Neural cell (in vitro differentiated cells): ENCODE measurements at regions not wholly inside any gene's neighbourhood (a gene's known extent, or its start where the extent isn't known, plus 50 kb on each side); places are given as distances from the start of the nearest gene placed in this dataset.

ENCODE experiments used
- H2AFZ ChIP-seq: fragments of 200-600, 300-800 bp; sonication (generic), shearing (Covaris generic); 2 replicates; pipeline ENCODE4 v1.6.0; 2014; ENCODE audit warnings: low read depth, mild to moderate bottlenecking, antibody characterized with exemption, low read length, moderate library complexity
- H3F3A ChIP-seq: fragments of 200-600 bp; shearing (Covaris generic); 2 replicates; pipeline ENCODE4 v1.6.1; 2016; ENCODE audit warnings: mild to moderate bottlenecking, moderate library complexity, mixed read lengths, antibody characterized with exemption, low read length; ENCODE audit not compliant: insufficient read depth, poor library complexity, severe bottlenecking
- H3K27ac ChIP-seq: fragments of 200-600, 300-800 bp; sonication (generic), shearing (Covaris generic); 2 replicates; pipeline ENCODE4 v1.5.1; 2014; ENCODE audit warnings: mild to moderate bottlenecking, low read length, moderate library complexity
- H3K27me3 ChIP-seq: fragments of 300-800, 200-600 bp; sonication (generic), shearing (Covaris generic); 2 replicates; pipeline ENCODE4 v1.6.0; 2014; ENCODE audit warnings: mild to moderate bottlenecking, low read depth, low read length, moderate library complexity; ENCODE audit not compliant: insufficient read depth
- H3K36me3 ChIP-seq: fragments of 300-800, 200-600 bp; sonication (generic), shearing (Covaris generic); 2 replicates; pipeline ENCODE4 v1.5.1; 2014; ENCODE audit warnings: mild to moderate bottlenecking, antibody characterized with exemption, low read length, moderate library complexity; ENCODE audit not compliant: insufficient read depth
- H3K4me2 ChIP-seq: fragments of 300-800, 200-600 bp; sonication (generic), shearing (Covaris generic); 2 replicates; pipeline ENCODE4 v1.6.0; 2014; ENCODE audit warnings: mild to moderate bottlenecking, low read length
- H3K4me3 ChIP-seq: fragments of 300-800, 200-600 bp; sonication (generic), shearing (Covaris generic); 2 replicates; pipeline ENCODE4 v1.5.1; 2014; ENCODE audit warnings: mild to moderate bottlenecking, low read length, moderate library complexity
- H3K79me2 ChIP-seq: fragments of 200-600 bp; shearing (Covaris generic); replicated peaks from 2 replicates; pipeline ENCODE4 v1.6.0; 2014; ENCODE audit warnings: mild to moderate bottlenecking, low read length, moderate library complexity; ENCODE audit not compliant: insufficient read depth
- H3K9ac ChIP-seq: fragments of 300-800, 200-600 bp; sonication (generic), shearing (Covaris generic); 2 replicates; pipeline ENCODE4 v1.6.1; 2016; ENCODE audit warnings: mild to moderate bottlenecking, low read length, mixed read lengths
- H3K9me2 ChIP-seq: fragments of 200-600 bp; shearing (Covaris generic); 2 replicates; pipeline ENCODE4 v1.6.1; 2016; ENCODE audit warnings: mild to moderate bottlenecking, low read length, mixed read lengths; ENCODE audit not compliant: insufficient read depth
- H3K9me3 ChIP-seq: fragments of 200-600, 300-800 bp; sonication (generic), shearing (Covaris generic); 2 replicates; pipeline ENCODE4 v1.6.1; 2016; ENCODE audit warnings: mild to moderate bottlenecking, mixed run types, low read length, moderate library complexity, mixed read lengths
- H4K20me1 ChIP-seq: fragments of 200-600 bp; shearing (Covaris generic); 2 replicates; pipeline ENCODE4 v1.6.1; 2016; ENCODE audit warnings: mild to moderate bottlenecking, mixed run types; ENCODE audit not compliant: insufficient read depth
- EP300 ChIP-seq: fragments of 450-650 bp; conservative IDR thresholded peaks from 2 replicates; pipeline ENCODE4 v1.6.1; 2014; ENCODE audit warnings: antibody characterized with exemption, mild to moderate bottlenecking, moderate library complexity; ENCODE audit not compliant: poor library complexity, severe bottlenecking
- EZH2 ChIP-seq: fragments of 200-600, 300-800 bp; shearing (Covaris generic), sonication (generic); IDR thresholded peaks from 2 replicates; pipeline ENCODE4 v1.6.1; 2014; ENCODE audit warnings: antibody characterized with exemption, low read length, borderline replicate concordance, mild to moderate bottlenecking; ENCODE audit not compliant: insufficient read depth, poor library complexity, severe bottlenecking
- MXI1 ChIP-seq: fragments of 450-650 bp; conservative IDR thresholded peaks from 2 replicates; pipeline ENCODE4 v1.6.1; 2014; ENCODE audit warnings: antibody characterized with exemption, mild to moderate bottlenecking; ENCODE audit not compliant: poor library complexity, severe bottlenecking
- POLR2AphosphoS5 ChIP-seq: IDR thresholded peaks from 2 replicates; pipeline ENCODE4 v1.6.1; 2012
- RAD21 ChIP-seq: fragments of 450-650 bp; conservative IDR thresholded peaks from 2 replicates; pipeline ENCODE4 v1.6.1; 2014; ENCODE audit warnings: antibody characterized with exemption, mild to moderate bottlenecking, moderate library complexity
- SMC3 ChIP-seq: fragments of 450-650 bp; conservative IDR thresholded peaks from 2 replicates; pipeline ENCODE4 v1.6.1; 2014; ENCODE audit warnings: antibody characterized with exemption, mild to moderate bottlenecking, moderate library complexity; ENCODE audit not compliant: poor library complexity
- TAF1 ChIP-seq: IDR thresholded peaks from 2 replicates; pipeline ENCODE4 v1.6.1; 2012; ENCODE audit warnings: low read depth
- TF ChIP-seq, protein P1 (sequence below): IDR thresholded peaks from 2 replicates; pipeline ENCODE4 v1.6.1; 2012; ENCODE audit warnings: borderline replicate concordance
- TF ChIP-seq, protein P2 (sequence below): fragments of 450-650 bp; IDR thresholded peaks from 2 replicates; pipeline ENCODE4 v1.5.1; 2014; ENCODE audit warnings: antibody characterized with exemption, mild to moderate bottlenecking, moderate library complexity; ENCODE audit not compliant: poor library complexity, severe bottlenecking

DNA sequence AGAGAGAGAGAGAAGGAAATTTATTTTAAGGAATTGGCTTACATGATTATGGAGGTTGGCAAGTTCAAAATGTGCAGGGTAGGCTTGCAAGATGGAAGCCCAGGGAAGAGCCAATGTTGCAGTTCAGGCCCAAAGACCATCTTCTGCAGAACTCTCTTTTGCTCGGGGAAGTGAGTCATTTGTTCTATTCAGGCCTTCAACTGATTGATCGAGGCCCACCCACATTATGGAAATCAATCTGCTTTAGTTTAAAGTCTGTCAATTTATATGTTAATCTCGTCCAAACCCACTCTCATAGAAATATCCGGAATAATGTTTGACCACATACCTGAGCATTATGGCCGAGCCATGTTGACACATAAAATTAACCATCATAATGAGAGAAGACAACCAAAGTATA, 113.3 kb upstream of the CXCL12 start:
- Histone ChIP-seq H4K20me1 (no peaks in the 10 kb centered on the region), H3K9me3 (no peaks in the 10 kb centered on the region), H3K79me2 (no peaks in the 10 kb centered on the region), H3K4me2 (no peak overlapping the region), H3K36me3 (no peaks in the 10 kb centered on the region), H3K4me3 (no peak overlapping the region), H2AFZ (no peak overlapping the region), H3K9ac (no peak overlapping the region), H3K9me2 (no peaks in the 10 kb centered on the region), H3K27ac (no peak overlapping the region), H3F3A (no peaks in the 10 kb centered on the region), H3K27me3 (no peaks in the 10 kb centered on the region)
- TF ChIP-seq EP300 (no peak), SMC3 (no peak), POLR2AphosphoS5 (no peak), TAF1 (no peak), EZH2 (no peak), MXI1 (no peak), RAD21 (no peak)
- TF ChIP-seq, protein P1, sequence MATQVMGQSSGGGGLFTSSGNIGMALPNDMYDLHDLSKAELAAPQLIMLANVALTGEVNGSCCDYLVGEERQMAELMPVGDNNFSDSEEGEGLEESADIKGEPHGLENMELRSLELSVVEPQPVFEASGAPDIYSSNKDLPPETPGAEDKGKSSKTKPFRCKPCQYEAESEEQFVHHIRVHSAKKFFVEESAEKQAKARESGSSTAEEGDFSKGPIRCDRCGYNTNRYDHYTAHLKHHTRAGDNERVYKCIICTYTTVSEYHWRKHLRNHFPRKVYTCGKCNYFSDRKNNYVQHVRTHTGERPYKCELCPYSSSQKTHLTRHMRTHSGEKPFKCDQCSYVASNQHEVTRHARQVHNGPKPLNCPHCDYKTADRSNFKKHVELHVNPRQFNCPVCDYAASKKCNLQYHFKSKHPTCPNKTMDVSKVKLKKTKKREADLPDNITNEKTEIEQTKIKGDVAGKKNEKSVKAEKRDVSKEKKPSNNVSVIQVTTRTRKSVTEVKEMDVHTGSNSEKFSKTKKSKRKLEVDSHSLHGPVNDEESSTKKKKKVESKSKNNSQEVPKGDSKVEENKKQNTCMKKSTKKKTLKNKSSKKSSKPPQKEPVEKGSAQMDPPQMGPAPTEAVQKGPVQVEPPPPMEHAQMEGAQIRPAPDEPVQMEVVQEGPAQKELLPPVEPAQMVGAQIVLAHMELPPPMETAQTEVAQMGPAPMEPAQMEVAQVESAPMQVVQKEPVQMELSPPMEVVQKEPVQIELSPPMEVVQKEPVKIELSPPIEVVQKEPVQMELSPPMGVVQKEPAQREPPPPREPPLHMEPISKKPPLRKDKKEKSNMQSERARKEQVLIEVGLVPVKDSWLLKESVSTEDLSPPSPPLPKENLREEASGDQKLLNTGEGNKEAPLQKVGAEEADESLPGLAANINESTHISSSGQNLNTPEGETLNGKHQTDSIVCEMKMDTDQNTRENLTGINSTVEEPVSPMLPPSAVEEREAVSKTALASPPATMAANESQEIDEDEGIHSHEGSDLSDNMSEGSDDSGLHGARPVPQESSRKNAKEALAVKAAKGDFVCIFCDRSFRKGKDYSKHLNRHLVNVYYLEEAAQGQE, result no peak

GRCh38 chr10:44500451-44500850, 115.6 kb upstream of the CXCL12 start:
- no peaks in the 10 kb centered on the region for H4K20me1 ChIP-seq
- no peaks in the 10 kb centered on the region for H3K36me3 ChIP-seq
- H3K4me3 ChIP-seq, result no peak overlapping the region
- H3K79me2 ChIP-seq, result no peaks in the 10 kb centered on the region
- H3K9me2 ChIP-seq, result no peaks in the 10 kb centered on the region
- no peak for TF ChIP-seq EP300
- no peak for TF ChIP-seq SMC3
- TF ChIP-seq, protein P1, result no peak
- TF ChIP-seq, protein P2, sequence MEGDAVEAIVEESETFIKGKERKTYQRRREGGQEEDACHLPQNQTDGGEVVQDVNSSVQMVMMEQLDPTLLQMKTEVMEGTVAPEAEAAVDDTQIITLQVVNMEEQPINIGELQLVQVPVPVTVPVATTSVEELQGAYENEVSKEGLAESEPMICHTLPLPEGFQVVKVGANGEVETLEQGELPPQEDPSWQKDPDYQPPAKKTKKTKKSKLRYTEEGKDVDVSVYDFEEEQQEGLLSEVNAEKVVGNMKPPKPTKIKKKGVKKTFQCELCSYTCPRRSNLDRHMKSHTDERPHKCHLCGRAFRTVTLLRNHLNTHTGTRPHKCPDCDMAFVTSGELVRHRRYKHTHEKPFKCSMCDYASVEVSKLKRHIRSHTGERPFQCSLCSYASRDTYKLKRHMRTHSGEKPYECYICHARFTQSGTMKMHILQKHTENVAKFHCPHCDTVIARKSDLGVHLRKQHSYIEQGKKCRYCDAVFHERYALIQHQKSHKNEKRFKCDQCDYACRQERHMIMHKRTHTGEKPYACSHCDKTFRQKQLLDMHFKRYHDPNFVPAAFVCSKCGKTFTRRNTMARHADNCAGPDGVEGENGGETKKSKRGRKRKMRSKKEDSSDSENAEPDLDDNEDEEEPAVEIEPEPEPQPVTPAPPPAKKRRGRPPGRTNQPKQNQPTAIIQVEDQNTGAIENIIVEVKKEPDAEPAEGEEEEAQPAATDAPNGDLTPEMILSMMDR, result no peak
- no peak for TF ChIP-seq RAD21
- TF ChIP-seq EZH2, result no peak
- TF ChIP-seq POLR2AphosphoS5, result no peak
- TF ChIP-seq MXI1, result no peak
- no peak overlapping the region for H3K9ac ChIP-seq
- no peaks in the 10 kb centered on the region for H3K27me3 ChIP-seq
- no peaks in the 10 kb centered on the region for H3F3A ChIP-seq
- H3K27ac ChIP-seq, result no peak overlapping the region
- H3K4me2 ChIP-seq, result no peak overlapping the region
- H2AFZ ChIP-seq, result no peak overlapping the region
- no peaks in the 10 kb centered on the region for H3K9me3 ChIP-seq
